Ecto neural progenitor cell (in vitro differentiated cells): ENCODE measurements at regions not wholly inside any gene's neighbourhood (a gene's known extent, or its start where the extent isn't known, plus 50 kb on each side); places are given as distances from the start of the nearest gene placed in this dataset.

ENCODE experiments used
- DNase-seq: peaks from one replicate; pipeline ENCODE4 v3.0.0-alpha.2; 2018; ENCODE audit warnings: low spot score

- no peak for DNase-seq
Measured at GRCh38 chr15:97502038-97502437, 458.5 kb upstream of the ARRDC4 start.

GRCh38 chr15:97504031-97504792, 456.3 kb upstream of the ARRDC4 start:
- DNase-seq: no peak

- no peak for DNase-seq
Measured at GRCh38 chr15:97517737-97518136, 442.8 kb upstream of the ARRDC4 start.

GRCh38 chr15:97520689-97521088, 439.8 kb upstream of the ARRDC4 start:
- no peak for DNase-seq

DNA sequence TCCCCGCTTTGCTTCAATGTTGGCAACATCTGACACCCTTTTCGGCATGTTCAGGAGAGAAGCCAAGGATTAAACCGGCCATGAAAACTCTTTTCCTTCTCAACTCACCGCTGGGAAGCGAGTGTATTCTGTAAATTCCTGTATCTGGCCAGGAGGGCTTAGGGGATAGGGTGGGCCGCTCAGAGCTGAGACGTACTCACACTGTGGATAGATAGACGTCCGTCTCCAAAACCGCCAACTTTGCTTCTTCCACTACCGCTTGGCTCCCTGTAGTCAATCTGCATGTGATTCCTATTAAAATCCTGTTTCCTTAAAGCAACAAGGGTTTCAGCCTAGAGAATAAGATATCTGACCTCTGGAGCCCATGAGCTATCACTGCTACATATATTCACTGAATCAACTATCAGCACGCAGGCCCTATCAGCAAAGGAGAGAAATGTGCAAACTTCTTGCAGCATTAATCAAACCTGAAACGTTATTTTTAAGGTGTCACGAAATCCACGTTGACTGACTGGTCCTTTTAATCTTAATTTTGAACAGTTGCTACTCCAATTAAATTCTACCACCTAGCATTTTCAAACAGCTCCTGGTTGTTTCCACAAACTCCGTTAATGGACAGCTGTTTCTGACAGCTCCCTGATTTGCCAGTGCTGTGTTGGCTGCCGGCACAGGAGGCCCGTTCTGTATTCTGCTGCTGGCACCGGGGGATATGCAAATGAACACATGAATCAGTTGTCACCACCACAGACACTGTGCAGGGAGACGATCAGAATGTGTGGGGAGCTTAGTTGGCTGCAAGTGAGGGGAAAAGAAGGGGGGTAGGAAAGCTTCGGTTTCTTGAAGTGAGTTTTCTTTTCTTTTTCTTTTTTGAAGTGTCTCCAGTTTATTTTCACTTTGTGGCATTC, 438.9 kb upstream of the ARRDC4 start:
- DNase-seq: peak; percentile 47

DNA sequence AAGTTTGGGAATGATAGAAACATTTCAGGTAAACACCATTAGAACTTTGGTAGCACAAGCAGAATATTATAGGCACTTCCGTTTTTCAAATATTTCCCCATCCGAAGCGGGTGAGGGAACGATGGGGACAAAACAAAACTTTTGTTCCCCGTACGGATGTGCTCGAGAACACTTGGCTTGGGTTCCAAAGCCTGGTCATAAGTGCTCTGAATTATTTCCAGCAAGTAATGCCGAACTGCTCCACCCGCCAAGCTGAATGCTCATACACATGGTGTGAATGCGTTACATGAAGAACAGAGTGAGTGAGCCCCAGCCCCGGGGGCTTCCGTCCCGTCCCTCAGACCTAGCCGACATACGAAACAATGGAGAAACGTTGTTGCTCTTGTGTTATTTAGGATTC, 438.2 kb upstream of the ARRDC4 start:
- no peak for DNase-seq

- DNase-seq: no peak
Measured at GRCh38 chr15:97525809-97526208, 434.7 kb upstream of the ARRDC4 start.

DNA sequence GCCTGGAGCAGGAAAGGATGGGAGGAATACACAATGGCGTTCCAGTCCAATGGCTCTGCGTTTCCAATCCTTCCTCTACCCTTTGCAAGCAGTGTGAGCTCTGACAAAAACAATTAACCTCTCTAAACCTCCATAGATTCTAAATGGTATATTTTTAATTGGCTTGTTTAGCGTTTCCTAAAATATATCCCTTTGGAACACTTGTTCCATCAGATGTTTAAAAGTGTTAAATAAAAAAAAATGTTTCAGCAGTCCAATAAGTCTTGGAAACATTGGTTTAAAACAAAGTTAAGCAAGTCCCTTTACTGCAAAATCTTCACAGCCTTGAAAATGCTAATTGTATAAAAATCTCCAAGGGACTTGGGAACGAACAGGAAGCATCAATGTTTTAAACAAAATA, 432.3 kb upstream of the ARRDC4 start:
- DNase-seq: no peak

DNA sequence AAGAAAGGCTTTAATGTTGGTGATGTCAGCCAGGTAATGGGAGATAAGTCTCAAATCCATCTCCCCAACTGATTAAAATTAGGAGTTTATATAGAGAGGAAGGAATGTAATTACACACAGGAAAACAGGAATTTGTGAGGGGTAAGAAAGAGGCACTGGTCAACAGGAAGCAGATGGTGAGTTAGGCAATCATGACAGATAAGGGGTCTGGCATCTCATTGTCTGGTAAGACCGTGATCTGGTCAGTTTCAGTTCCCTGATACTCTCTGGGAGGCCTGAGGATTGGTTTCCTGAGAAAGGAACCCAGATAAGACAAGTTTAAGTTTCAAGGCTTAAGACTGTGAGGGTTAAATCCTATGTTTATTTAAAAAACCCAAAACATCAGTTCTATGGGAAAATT, 414.7 kb upstream of the ARRDC4 start:
- DNase-seq: no peak

GRCh38 chr15:97547381-97547780, 413.1 kb upstream of the ARRDC4 start:
- DNase-seq: no peak

- DNase-seq: no peak
Measured at GRCh38 chr15:97561529-97561928, 399.0 kb upstream of the ARRDC4 start.

DNA sequence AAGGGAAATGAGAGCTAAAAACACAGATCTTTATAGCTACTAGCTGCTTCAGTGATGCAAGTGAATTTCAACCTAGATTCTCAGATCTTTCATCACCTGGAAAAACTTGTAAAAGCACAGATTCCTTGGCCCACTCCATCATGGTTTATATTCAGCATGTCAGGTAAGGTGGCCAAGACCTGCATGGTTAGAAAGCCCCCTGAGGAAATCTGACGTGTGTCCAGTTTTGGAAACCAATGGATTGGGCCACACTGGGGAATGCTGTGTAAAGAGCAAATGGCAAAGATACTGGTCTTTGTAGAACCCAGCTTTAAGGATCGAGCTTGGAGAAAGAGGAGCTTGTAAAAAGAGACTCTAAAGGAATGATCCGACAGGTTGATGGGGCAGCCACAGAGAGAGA, 397.0 kb upstream of the ARRDC4 start:
- DNase-seq: no peak

GRCh38 chr15:97566961-97567360, 393.5 kb upstream of the ARRDC4 start:
- no peak for DNase-seq

GRCh38 chr15:97567411-97567810, 393.1 kb upstream of the ARRDC4 start:
- DNase-seq: no peak

GRCh38 chr15:97576929-97577645, 383.4 kb upstream of the ARRDC4 start:
- no peak for DNase-seq

- no peak for DNase-seq
Measured at GRCh38 chr15:97585408-97585807, 375.1 kb upstream of the ARRDC4 start.

GRCh38 chr15:97592778-97593177, 367.7 kb upstream of the ARRDC4 start:
- DNase-seq: no peak

DNA sequence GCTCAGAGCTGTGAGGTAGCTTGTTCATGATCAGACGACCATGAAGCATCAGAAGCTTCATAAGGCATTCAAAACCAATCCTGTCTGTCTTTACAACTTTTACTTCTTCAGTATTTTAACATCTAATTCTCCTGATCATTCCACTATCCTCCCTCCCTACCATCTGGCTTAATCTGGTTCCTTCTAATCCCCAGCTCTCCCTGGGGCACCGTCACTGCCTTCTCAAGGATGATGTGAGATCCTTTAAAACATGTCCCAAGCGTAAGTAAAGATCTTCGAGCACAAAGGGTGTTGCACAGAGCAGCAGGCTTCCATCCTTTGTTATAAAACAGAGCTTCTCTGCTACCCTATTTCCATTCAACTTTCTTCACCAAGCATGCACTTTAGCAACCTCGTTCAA, 362.7 kb upstream of the ARRDC4 start:
- DNase-seq: no peak

DNA sequence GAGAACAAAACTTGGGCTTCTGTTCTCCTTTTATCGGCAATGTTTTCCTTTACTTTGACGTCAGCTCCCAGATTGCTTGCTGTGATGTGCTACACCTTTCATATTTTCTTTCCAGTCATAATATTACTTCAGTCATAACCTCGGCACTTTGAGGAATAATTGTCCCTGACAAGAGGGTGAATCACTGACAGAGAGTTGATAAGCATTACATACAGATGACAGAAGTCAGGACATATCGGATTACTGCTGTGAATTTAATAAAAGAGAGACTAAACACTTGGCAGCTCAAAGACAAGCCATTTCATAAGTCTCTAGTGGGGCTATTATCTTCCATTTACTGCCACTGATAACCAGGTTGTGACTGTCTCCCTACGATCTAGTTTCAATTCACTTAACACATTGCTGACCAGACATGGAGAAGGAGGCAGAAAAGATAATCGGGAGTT, 362.1 kb upstream of the ARRDC4 start:
- DNase-seq: no peak

DNA sequence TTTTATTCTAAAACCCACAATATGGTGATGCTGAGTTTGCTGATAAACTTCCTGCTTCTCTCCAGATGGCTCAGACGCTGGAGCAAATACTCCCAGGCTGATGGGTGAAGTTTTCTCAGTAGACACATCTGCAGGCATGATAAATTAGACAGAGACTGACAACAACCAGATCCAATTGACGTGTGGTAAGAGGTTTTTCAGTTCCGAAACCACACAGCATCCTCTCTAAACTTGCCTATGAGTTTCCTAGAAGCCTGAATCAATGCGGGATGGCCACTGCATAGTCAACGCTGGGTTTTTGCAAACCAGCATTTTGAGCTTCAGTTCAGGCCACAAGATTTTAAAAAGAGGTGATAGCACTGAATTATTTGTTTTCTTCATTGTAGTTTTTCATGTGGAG, 360.3 kb upstream of the ARRDC4 start:
- no peak for DNase-seq

DNA sequence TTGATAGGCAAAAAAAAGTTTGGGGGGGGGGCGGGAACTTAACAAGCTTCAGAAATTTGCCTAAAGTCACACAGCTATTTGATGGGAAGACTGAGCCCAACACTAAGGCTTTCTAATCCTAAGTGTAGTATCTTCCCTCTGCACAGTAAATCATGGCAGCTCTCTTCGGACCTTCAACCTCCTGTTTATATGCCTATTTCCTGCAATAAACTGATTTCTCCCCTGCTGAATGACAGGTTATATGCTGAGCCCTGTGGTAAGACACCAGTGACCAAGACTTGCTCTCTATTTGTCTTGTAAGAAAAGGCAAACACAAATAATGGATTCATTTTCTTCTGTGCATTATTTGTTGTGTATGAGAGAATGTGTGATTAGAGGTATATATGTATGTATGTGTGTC, 355.8 kb upstream of the ARRDC4 start:
- no peak for DNase-seq

DNA sequence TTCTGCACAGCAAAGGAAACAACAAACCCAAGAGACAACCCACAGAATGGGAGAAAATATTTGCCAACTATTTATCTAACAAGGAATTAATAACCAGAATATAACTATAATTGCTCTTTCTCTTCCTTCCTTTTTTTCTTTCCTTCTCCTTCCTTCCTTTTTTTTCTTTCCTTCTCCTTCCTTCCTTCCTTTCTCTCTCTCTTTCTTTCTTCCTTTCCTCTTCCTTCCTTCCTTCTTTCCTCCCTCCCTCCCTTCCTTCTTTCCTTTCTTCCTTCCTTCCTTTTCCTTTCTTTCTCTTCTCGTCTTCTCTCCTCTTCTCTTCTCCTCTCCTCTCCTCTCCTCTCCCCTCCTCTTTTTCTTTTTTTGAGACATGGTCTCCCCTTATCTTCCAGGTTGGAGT, 345.4 kb upstream of the ARRDC4 start:
- DNase-seq: no peak
